ENCODE measurements at regions not wholly inside any gene's neighbourhood (a gene's known extent, or its start where the extent isn't known, plus 50 kb on each side); places are given as distances from the start of the nearest gene placed in this dataset.

DNA sequence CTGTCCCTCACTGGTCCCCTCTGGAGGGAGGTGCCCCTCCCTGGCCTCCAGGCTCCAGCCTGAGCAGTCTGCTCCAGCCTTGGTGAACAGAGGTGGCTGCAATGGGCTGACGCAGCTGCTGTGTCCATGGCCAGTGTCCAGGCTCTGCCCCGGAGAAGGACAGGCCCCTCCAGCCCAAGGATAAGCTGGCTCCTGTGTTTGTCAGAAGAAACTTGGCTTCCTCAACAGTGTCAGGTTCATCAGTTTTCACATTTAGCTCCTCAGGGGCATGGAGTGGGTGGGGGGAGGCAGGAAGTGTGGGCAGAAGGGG lies 402.8 kb downstream of the MATN1 start:
- TF ChIP-seq, protein P1, sequence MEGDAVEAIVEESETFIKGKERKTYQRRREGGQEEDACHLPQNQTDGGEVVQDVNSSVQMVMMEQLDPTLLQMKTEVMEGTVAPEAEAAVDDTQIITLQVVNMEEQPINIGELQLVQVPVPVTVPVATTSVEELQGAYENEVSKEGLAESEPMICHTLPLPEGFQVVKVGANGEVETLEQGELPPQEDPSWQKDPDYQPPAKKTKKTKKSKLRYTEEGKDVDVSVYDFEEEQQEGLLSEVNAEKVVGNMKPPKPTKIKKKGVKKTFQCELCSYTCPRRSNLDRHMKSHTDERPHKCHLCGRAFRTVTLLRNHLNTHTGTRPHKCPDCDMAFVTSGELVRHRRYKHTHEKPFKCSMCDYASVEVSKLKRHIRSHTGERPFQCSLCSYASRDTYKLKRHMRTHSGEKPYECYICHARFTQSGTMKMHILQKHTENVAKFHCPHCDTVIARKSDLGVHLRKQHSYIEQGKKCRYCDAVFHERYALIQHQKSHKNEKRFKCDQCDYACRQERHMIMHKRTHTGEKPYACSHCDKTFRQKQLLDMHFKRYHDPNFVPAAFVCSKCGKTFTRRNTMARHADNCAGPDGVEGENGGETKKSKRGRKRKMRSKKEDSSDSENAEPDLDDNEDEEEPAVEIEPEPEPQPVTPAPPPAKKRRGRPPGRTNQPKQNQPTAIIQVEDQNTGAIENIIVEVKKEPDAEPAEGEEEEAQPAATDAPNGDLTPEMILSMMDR (IDR thresholded peaks at IDR 0.05 in 8 of 11, conservative IDR thresholded peaks at IDR 0.05 in 3 of 11) = no peak
- TF ChIP-seq POLR2A (IDR thresholded peaks at IDR 0.05) = no peak
- TF ChIP-seq POLR2AphosphoS5 (IDR thresholded peaks at IDR 0.05) = no peak
- H3K9me3 ChIP-seq = peaks cover 0 to 9% (median 0%) of the 10 kb centered on the region in 8 donors
- DNase-seq = no peak
- intact Hi-C loops (cut with DNase I; ENCODE audit: low total_unique reads) = no loop called here
- H3K27ac ChIP-seq = no peak overlapping the region
- 35 to 64% (median 55%) methylated on average over 1 to 2 of the region's 2 CpGs for WGBS, 5 donors
- H3K27me3 ChIP-seq (replicated peaks in 1 of 7) = peaks cover 0 to 69% (median 0%) of the 10 kb centered on the region in 7 donors
- no peak overlapping the region for H3K4me3 ChIP-seq
- H3K4me1 ChIP-seq = no peaks in the 10 kb centered on the region
- no peaks in the 10 kb centered on the region for H3K36me3 ChIP-seq

DNA sequence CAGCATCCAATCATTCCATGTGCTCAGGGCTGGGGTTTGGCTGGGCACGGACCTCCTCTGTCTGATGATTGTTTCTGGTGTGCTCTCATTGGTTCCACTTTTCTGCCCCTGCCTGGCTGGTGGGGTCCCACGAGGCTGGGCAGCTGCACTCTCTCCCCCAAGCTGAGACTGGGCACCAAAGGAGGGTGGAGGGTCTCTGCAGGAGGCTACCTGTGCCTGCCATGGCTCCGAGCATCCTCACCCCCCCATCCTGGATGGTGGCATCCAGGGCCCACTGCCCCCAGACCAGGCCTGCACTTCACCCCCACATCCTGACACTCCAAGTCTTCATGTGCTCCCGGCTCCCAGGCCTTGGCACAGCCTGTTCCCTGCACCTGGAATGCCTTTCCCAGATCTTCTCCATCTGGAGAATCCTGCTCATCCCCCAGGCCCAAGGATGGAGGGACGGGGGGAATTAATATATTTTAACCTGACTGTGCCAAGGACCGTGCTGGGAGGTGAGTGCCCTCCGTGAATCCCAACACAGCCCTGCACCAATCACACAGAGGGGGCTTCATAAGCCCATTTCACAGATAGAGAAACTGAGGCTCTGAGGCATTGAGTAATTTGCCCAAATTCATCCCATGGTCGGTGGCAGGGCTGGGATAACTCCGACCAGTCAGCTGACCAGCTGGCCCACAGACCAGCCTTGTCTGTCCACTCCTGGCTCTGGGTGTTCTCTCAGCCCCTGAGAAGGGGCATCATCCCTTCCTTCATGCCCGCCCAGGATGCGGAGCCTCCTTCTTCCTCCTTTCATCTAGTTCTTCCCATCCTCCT lies 403.4 kb downstream of the MATN1 start:
- WGBS, 5 donors = 69 to 79% (median 72%) methylated on average over 11 of the region's 11 CpGs
- Histone ChIP-seq H3K36me3 (no peaks in the 10 kb centered on the region), H3K4me1 (no peaks in the 10 kb centered on the region), H3K9me3 (peaks cover 0 to 9% (median 0%) of the 10 kb centered on the region in 8 donors), H3K27ac (no peak overlapping the region), H3K27me3 (replicated peaks in 1 of 7) (peaks cover 0 to 75% (median 0%) of the 10 kb centered on the region in 7 donors), H3K4me3 (no peak overlapping the region)
- intact Hi-C loops (cut with DNase I; ENCODE audit: low total_unique reads) = no loop called here
- DNase-seq = no peak
- no peak for TF ChIP-seq POLR2A (IDR thresholded peaks at IDR 0.05)
- no peak for TF ChIP-seq POLR2AphosphoS5 (IDR thresholded peaks at IDR 0.05)
- TF ChIP-seq, protein P1 (IDR thresholded peaks at IDR 0.05 in 8 of 11, conservative IDR thresholded peaks at IDR 0.05 in 3 of 11) = no peak

GRCh38 chr1:30318864-30319718 lies 404.3 kb downstream of the MATN1 start:
- TF ChIP-seq POLR2AphosphoS5 (IDR thresholded peaks at IDR 0.05) (no peak), POLR2A (IDR thresholded peaks at IDR 0.05) (no peak)
- TF ChIP-seq, protein P1 (IDR thresholded peaks at IDR 0.05 in 8 of 11, conservative IDR thresholded peaks at IDR 0.05 in 3 of 11) = no peak
- H3K27ac ChIP-seq = no peak overlapping the region
- no peaks in the 10 kb centered on the region for H3K4me1 ChIP-seq
- peak; percentile 42 for DNase-seq
- peaks cover 0 to 9% (median 0%) of the 10 kb centered on the region in 8 donors for H3K9me3 ChIP-seq
- H3K36me3 ChIP-seq = no peaks in the 10 kb centered on the region
- intact Hi-C loops (cut with DNase I; ENCODE audit: low total_unique reads) = no loop called here
- no peak overlapping the region for H3K4me3 ChIP-seq
- peaks cover 0 to 84% (median 0%) of the 10 kb centered on the region in 7 donors for H3K27me3 ChIP-seq (replicated peaks in 1 of 7)
- 58 to 66% (median 59%) methylated on average over 17 to 18 of the region's 18 CpGs for WGBS, 5 donors

DNA sequence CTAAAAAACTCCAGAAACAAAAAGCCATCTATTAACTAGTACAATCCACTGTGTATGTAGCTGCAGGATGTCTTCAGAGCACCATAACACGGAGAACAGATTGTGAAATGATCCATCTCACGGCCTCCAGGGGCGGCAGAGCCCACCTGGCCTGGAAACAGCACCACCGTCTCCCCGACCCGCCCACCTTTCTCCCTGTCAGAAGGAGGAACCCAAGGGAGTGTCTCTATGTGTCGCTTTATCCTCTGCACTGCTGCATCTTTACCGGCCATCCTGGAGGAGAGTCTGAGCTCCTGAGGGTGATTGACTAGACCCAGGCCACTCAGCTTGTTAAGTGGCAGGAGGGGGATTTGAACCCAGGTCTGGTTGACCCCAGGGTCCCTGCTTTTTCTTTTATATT lies 405.0 kb downstream of the MATN1 start:
- H3K4me3 ChIP-seq = no peak overlapping the region
- TF ChIP-seq, protein P1 (IDR thresholded peaks at IDR 0.05 in 8 of 11, conservative IDR thresholded peaks at IDR 0.05 in 3 of 11) = no peak
- no peak for TF ChIP-seq POLR2AphosphoS5 (IDR thresholded peaks at IDR 0.05)
- no peak for TF ChIP-seq POLR2A (IDR thresholded peaks at IDR 0.05)
- peaks cover 0 to 90% (median 0%) of the 10 kb centered on the region in 7 donors for H3K27me3 ChIP-seq (replicated peaks in 1 of 7)
- intact Hi-C loops (cut with DNase I; ENCODE audit: low total_unique reads) = no loop called here
- H3K36me3 ChIP-seq = no peaks in the 10 kb centered on the region
- H3K9me3 ChIP-seq = peaks cover 0 to 9% (median 0%) of the 10 kb centered on the region in 8 donors
- peak; percentile 21 for DNase-seq
- no peak overlapping the region for H3K27ac ChIP-seq
- WGBS, 5 donors = 30 to 54% (median 51%) methylated on average over 8 of the region's 8 CpGs
- no peaks in the 10 kb centered on the region for H3K4me1 ChIP-seq

Measured in spleen (tissue), 11 donors.